ENCODE measurements at regions not wholly inside any gene's neighbourhood (a gene's known extent, or its start where the extent isn't known, plus 50 kb on each side); places are given as distances from the start of the nearest gene placed in this dataset.

DNA sequence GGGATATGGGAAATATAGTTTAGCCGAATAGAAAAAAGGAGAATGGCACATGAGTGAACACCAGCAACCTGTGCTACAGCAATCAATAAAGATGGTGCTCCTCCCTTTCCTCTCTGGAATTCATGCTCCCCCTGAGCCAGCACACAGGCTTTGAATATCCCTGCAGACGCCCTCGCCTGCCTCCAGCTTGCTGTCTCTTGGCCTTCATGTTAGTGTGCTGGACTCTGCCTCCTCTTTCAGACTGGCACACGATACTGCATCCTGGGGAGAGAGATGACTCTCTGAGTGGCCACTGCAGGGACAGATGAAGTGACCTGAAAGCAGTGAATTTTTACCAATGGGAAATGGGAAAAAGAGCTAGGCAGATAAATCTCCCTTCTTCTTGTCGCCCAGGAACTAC, 498.6 kb upstream of the SALL1 start:
- TF ChIP-seq CTCF (IDR thresholded peaks at IDR 0.05; ENCODE audit: insufficient read depth, low read length) = no peak
- no peak for TF ChIP-seq POLR2AphosphoS5 (IDR thresholded peaks at IDR 0.05; ENCODE audit: low read depth)
- no peak for TF ChIP-seq GABPA (IDR thresholded peaks at IDR 0.05; ENCODE audit: low read depth)
- TF ChIP-seq REST (IDR thresholded peaks at IDR 0.05; ENCODE audit: insufficient replicate concordance, low read depth) = no peak

All from HL-60 (cell line).